HG02759 (cell line): ENCODE measurements at regions not wholly inside any gene's neighbourhood (a gene's known extent, or its start where the extent isn't known, plus 50 kb on each side); places are given as distances from the start of the nearest gene placed in this dataset.

Source experiments
- ATAC-seq: cut with Tn5 transposase; IDR thresholded peaks from one replicate; pipeline ENCODE4 v1.9.1; 2021; ENCODE audit warnings: mild to moderate bottlenecking, moderate library complexity; ENCODE audit not compliant: unreplicated experiment

DNA sequence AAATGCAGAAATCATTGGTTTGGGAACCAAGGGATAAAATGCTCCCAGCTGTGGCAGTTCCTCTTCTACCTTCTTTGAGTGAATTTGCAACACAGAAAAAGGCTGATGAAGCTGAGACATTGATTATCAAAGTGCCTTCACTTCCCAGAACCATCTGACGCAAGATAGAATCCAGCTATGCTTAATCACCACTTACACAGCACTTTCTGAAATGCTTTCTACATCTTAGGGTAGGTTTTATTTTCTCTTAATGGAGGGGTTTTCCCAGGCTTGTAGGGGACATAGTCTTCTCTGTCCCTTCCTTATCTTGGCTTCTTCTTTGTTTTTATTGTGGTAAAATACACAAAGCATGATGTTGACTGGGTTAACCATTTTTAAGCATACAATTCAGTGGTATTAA lies 332.6 kb upstream of the ZNF32 start:
- ATAC-seq = no peak

- ATAC-seq = no peak
Observed at GRCh38 chr10:43980715-43981114, 332.0 kb upstream of the ZNF32 start.

DNA sequence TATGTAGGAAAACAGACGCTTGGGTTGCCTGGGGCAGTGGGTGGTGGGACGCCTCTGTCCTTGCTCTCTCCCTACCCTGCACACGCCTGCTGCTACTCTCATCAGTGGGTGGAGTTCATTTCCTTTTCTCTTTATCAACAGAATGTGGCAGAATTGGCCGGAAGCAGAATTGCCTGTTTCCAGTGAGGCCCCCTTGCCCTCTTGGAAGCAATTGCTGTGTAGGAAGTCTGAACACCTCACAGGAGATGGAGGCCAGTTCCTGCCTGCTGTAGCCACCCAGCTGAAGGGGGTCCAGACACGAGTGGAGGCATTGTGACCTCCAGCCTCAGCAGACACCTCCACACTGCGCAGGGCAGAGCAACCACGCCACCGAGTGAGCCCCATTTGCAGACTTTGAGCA lies 331.6 kb upstream of the ZNF32 start:
- no peak for ATAC-seq

- no peak for ATAC-seq
Observed at GRCh38 chr10:43979551-43979950, 330.9 kb upstream of the ZNF32 start.

- no peak for ATAC-seq
Observed at GRCh38 chr10:43978936-43979335, 330.3 kb upstream of the ZNF32 start.

GRCh38 chr10:43978091-43978490 lies 329.4 kb upstream of the ZNF32 start:
- ATAC-seq = no peak

- no peak for ATAC-seq
Observed at GRCh38 chr10:43976292-43976691, 327.6 kb upstream of the ZNF32 start.

DNA sequence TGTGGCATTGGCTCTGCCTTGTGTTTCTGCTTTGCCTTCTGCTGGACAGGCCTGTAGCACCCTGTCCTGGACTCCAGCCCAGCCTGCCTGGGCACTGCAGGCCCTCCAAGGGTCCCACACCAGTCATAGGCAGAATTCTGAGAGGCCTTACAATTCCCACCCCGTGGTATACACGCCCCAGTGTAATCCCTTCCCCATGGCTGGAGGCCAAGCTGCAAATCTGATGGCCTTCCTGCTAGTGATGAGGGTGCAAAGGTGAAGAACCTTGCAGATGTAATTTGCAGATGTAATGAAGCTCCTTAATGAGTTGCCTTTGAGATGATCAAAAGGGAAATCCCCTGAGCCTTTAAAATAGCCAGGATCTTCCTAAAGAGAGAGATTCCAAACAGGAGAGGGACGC lies 325.1 kb upstream of the ZNF32 start:
- ATAC-seq = no peak

DNA sequence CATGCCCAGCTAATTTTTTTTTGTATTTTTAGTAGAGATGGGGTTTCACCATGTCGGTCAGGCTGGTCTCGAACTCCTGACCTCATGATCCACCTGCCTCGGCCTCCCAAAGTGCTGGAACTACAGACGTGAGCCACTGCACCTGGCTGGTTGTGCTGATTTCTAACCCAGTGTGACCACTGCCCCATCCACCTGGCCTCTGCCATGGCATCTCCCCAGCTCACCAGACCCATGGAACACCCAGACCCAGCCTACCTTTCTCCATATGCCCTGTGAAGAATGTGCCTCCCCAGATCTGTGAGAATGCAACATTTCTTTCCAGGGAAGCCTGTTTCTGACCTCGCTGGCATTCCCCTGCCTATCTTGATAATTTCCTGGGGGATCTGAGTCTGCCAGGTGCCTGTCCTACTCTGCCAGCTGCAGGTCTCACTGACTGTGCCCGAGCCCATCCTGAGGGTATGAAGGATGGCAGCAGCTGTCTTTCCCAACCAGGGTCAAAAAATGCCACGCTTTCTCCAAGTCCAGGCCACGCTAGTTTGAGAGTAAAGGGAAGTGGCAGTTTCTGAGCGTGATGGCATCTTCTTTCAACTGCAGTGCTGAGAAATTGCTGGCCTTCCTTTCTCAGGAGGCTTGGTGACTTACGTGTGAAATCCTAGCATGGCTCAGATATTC lies 324.4 kb upstream of the ZNF32 start:
- ATAC-seq = no peak

DNA sequence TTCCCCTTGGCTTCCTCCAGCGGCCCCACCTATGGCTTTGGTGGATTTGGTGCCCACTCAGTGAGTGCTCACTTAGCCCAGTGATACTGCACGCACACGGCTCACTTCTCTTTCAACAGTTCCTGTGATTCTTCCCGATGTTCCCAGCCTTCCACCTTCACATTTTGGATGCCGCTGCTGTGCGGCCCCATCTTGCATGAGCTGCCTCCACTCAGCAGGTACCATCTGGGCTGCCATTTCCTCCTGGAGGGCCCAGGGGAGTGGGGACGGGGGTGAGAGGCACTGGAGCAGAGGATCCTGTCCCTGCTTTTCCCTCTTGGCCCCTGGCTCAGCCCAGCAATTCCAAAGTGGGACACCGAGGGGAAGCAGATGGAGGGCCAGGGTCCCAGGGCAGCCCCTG lies 323.3 kb upstream of the ZNF32 start:
- ATAC-seq = no peak

DNA sequence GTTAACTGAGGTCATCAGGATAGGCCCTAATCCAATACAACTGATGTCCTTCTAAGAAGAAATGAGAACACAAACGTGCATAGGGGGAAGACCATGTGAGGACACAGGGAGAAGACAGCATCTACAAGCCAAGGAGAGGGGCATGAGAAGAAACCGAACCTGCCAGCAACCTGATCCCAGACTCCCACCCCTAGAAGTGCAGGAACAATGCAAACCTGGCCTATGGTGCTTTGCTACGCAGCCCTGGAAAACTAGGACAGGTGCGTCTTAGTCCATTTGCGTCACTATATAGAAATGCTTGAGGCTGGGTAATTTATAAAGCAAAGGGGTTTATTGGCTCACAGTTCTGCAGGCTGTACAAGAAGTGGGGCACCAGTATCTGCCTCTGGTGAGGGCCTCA lies 322.6 kb upstream of the ZNF32 start:
- ATAC-seq = no peak

GRCh38 chr10:43970717-43971116 lies 322.0 kb upstream of the ZNF32 start:
- ATAC-seq = no peak

DNA sequence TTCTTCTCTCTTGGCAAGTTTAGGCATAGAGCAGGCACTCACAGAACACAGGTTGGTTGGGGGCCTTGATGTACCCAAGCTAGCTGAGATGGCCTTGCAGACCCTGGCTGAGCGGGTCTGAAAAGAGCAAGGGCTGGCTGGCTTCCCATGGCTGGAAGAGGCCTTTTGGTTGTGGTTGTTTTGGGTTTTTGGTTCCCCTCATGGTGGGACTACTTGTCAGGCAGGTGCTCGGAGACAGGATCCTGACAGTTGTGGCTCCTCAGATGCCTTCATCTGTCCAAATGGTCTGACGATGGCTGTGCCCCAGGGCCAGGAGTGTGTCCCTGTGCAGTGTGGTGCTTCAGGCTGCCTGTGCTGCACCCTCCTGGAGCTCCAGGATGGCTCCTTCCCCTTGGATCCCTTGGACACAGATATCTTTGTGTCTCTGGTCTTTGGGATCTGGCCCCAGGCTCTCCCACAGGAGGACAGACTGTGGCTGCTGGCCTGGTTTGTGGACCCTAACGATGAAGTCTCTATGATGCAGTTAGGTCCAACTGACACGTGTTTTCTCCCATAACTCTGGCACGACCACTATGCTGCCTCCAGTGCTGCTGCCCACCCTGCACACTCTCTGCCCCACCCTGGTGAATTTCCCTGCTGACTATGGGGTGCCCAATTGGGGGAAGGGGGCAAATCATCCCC lies 321.5 kb upstream of the ZNF32 start:
- ATAC-seq = no peak

- ATAC-seq = no peak
Observed at GRCh38 chr10:43969506-43969905, 320.8 kb upstream of the ZNF32 start.

DNA sequence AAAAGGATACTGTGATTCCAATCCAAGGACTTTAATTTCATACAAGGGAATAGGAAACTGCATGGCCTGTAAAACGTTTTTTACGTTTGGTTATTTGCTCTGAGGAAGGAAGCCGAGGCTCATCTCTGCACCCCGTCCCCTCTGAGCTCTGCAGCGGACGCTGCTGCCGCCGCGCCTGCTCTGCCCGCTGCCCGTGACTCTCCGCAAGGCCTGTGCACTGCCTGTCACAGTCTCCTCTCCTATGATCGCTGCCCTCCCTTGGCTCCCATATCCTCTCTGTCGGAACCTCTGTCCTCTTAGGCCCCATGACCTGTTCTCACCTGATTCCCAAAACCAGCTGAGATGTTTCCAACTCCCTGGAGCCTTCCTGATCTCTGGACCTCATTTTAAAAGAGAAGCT lies 320.3 kb upstream of the ZNF32 start:
- no peak for ATAC-seq

DNA sequence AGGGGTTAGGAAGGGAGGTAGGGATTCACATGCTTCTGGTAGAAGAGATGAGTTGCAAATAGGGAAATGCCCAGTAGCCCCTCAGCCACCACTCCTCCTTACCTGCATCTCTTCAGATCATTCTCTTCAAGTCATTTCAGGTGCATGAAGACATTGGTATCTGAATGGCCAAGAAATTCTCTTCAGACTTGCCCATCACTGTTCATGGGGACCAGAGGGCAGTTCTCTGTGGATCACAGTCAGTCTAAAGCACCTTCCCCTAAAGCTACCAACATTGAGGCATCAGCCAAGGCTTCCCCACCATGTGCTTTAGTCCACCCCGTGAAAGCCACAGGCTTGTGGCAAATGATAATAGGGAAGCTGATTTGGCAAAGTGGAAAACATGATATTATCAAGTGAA lies 319.4 kb upstream of the ZNF32 start:
- ATAC-seq = no peak

- no peak for ATAC-seq
Observed at GRCh38 chr10:43966571-43966965, 317.9 kb upstream of the ZNF32 start.

DNA sequence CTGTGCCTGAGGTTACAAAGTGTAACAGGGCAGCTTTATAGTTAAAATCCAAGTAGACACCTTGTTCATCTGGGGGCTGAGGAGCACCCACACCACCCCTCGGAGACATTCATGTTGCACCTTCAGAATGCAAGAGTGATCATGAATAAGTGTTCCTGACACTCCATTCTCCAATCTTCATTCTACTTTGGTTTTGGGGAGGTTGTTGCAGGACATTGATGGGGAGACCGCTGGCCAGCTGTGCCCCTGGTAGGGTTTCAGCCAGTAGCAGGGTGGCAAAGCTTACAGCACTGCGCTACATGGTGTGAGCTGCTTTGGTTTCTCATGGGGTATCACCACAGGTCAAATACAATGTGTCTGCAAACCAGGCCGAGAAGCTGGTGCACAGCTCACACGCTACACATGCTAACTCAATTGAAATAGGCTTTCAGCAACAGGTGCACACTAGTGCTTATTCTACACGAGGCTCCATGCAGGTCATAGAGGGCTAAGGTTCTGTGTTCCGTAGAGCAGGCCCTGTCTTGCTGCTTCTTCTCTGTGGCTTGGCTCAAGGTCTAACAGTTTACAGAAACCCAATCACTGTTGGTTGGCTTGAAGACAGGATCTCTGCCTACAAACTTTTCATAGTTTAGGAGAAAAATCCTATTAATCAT lies 317.4 kb upstream of the ZNF32 start:
- ATAC-seq = no peak

DNA sequence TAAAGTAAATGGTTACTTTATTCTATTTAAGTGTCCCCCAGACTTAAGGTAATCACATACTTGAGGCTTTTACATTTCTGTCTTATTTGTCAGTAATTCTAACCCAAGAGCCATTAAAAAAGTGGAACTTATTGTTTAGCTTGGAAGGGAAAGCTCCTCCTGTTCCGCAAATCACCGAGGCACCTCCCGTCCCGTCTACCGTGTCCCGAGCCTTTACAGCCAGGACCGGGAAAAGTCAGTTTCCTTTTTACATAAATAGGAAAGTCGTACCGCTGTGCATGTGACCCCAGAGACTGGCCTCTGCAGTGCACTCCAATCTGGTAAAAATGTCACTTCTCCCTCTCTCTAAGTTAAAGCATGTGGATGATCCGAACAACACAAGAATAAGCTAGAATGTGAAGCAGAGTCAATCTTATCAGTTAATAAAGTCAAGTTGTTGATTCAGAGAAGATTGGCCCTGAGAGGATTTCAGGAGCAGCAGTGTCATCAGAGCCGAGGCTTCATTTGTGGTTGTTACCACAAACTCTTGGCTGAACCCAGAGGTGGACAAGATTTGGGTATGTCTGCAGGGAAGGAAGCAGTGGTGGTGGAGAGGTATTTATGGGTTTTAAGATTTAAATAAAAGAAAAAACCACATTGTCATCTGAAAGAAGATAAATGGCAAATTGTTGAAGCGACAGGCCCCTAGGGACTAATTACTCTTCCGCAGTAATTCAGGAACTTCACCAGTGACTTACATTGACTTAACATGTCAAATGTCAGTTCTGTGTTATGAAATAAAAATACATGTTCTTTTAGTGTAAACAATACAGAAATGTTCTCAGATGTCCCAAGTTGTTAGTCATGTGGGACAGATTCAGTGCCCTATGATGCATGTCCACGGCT lies 316.6 kb upstream of the ZNF32 start:
- peak; percentile 54 for ATAC-seq

DNA sequence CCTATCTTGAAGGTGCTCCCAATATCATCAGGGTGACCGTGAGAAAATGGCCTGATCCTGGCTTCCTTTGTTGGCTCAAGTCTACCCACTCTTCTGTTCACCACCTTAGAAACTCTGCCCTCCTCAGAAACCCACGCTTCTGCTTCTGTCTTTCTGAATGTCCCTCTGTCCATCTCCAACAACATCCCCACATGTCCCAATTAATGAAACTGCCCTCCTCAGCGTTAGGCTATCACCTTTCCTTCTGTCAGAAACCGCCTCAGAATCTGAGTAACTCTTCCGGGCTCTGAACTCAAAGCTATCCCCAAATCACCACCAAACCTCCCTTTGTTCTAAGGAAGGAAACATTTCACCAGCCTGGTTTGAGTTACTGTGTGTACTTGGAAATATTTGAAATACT lies 315.8 kb upstream of the ZNF32 start:
- no peak for ATAC-seq

DNA sequence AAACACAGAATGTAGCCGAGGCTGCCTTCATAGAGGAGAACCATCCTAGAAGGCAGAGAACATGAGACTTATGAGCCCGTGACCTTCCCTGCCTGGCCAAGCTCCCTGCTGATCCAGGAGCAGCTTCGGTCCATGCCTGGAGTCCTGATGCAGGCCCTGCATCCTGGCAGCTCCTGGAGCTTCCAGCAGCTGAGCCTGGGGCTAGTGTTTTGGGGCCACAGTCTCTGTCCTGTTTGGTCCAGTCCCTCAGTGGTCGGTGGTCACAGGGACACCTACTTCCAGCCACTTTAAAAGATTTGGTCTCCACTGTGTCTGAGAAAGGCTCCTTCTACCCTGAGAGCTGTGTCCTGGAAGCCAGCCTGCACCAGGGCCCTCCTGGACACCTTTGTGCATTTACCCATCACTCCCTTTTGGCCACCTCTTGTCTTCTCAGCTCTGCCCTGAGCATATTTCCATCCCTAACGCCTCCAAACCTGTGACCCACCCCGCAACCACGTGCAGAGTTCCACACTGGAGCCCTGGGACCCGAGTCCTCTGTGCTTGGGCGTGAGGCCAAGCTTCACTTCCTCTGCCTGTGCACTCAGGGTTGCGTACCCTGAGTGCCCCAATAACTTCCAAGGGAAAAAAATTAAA lies 315.2 kb upstream of the ZNF32 start:
- no peak for ATAC-seq
